ENCODE measurements at regions not wholly inside any gene's neighbourhood (a gene's known extent, or its start where the extent isn't known, plus 50 kb on each side); places are given as distances from the start of the nearest gene placed in this dataset.

DNA sequence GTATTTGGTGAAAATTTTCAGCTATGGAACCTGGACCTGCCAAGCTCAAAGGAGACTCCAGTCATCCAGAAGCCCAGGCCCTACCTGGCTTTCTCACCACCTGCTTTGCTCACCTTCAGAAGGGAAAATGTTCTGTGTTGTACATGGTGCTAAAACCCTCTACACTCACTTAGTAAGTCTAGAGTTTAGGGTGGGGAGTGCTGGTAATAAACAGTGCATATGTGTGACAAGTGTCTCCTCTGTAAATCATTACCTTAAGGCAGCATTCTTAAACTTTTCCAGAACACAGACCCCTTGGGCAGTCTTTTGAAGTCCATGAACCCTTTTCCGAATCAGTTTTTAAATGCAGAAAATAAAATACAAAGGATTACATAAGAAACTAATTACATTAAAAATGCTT is 248.8 kb upstream of the PIK3R1 start:
- TF ChIP-seq JUNB (IDR thresholded peaks at IDR 0.05) (no peak), POLR2A (IDR thresholded peaks at IDR 0.05; ENCODE audit: low read length) (no peak), CHD4 (IDR thresholded peaks at IDR 0.05; ENCODE audit: borderline replicate concordance) (no peak), HOXA7 (CRISPR knock-in tag; IDR thresholded peaks at IDR 0.05) (no peak), CBX8 (IDR thresholded peaks at IDR 0.05) (no peak), FOSL2 (IDR thresholded peaks at IDR 0.05) (no peak), FOSL2 (CRISPR knock-in tag; IDR thresholded peaks at IDR 0.05) (no peak), NR3C1 (IDR thresholded peaks at IDR 0.05) (no peak), RFX5 (IDR thresholded peaks at IDR 0.05) (no peak), KDM1A (IDR thresholded peaks at IDR 0.05; ENCODE audit: low read depth) (no peak)
- TF ChIP-seq, protein P1, sequence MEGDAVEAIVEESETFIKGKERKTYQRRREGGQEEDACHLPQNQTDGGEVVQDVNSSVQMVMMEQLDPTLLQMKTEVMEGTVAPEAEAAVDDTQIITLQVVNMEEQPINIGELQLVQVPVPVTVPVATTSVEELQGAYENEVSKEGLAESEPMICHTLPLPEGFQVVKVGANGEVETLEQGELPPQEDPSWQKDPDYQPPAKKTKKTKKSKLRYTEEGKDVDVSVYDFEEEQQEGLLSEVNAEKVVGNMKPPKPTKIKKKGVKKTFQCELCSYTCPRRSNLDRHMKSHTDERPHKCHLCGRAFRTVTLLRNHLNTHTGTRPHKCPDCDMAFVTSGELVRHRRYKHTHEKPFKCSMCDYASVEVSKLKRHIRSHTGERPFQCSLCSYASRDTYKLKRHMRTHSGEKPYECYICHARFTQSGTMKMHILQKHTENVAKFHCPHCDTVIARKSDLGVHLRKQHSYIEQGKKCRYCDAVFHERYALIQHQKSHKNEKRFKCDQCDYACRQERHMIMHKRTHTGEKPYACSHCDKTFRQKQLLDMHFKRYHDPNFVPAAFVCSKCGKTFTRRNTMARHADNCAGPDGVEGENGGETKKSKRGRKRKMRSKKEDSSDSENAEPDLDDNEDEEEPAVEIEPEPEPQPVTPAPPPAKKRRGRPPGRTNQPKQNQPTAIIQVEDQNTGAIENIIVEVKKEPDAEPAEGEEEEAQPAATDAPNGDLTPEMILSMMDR (IDR thresholded peaks at IDR 0.05): no peak
- TF ChIP-seq, protein P2, sequence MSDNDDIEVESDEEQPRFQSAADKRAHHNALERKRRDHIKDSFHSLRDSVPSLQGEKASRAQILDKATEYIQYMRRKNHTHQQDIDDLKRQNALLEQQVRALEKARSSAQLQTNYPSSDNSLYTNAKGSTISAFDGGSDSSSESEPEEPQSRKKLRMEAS (IDR thresholded peaks at IDR 0.05): no peak
- TF ChIP-seq, protein P3, sequence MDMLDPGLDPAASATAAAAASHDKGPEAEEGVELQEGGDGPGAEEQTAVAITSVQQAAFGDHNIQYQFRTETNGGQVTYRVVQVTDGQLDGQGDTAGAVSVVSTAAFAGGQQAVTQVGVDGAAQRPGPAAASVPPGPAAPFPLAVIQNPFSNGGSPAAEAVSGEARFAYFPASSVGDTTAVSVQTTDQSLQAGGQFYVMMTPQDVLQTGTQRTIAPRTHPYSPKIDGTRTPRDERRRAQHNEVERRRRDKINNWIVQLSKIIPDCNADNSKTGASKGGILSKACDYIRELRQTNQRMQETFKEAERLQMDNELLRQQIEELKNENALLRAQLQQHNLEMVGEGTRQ (IDR thresholded peaks at IDR 0.05): no peak
